ENCODE measurements at regions not wholly inside any gene's neighbourhood (a gene's known extent, or its start where the extent isn't known, plus 50 kb on each side); places are given as distances from the start of the nearest gene placed in this dataset.

DNA sequence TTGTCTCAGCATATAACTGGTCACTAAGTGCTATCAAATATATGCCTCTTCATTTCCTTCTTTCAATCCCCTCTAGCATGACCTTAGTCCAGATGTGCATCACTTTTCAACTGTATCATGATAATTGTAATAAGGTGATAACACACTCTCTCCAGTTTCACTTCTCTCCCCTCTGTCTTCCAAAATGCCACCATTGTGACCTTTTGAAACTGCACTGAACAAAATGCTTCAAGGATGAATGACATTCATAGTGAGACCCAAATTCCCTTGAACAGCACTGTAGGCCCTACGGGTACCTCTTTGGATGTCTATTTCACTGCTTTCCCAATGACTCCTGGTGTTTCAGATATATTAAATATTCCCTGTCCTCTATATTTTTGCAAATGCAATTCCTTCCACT is 224.8 kb downstream of the DNAJB9 start:
- H3K27ac ChIP-seq (ENCODE audit: control insufficient read depth, insufficient read depth), result no peak overlapping the region
- H3K4me2 ChIP-seq (ENCODE audit: control insufficient read depth, insufficient read depth), result no peak overlapping the region
- no peaks in the 10 kb centered on the region for H3K27me3 ChIP-seq (replicated peaks in 1 of 2; ENCODE audit: control insufficient read depth in 2 of 2, insufficient read depth in 2 of 2, low read length in 1 of 2)
- no peak for ATAC-seq
- H3K4me1 ChIP-seq (ENCODE audit: control insufficient read depth, insufficient read depth, low read length), result no peaks in the 10 kb centered on the region
- no peaks in the 10 kb centered on the region for H4K20me1 ChIP-seq (ENCODE audit: control insufficient read depth, insufficient read depth)
- H3K79me2 ChIP-seq (ENCODE audit: control insufficient read depth, insufficient read depth, low read length), result no peaks in the 10 kb centered on the region
- WGBS (ENCODE audit: insufficient coverage, insufficient replicate concordance, low lambda C conversion rate, missing lambda C conversion rate), result 20% methylated on average over 1 of the region's 1 CpG
- no peak overlapping the region for H2AFZ ChIP-seq (ENCODE audit: control insufficient read depth, low read depth, low read length)
- ChIA-PET CTCF (no interaction called here), RAD21 (ENCODE audit: unreplicated experiment) (no interaction called here), SMC1A (ENCODE audit: uncharacterized antibody, unreplicated experiment) (interaction anchor here (1.0 kb wide), 1 partner anchor 11 kb away, joined by 3 read pairs; no protein-coding TSS in a partner anchor), POLR2A (no interaction called here)
- intact Hi-C loops (cut with micrococcal nuclease; ENCODE audit: unreplicated experiment) (no loop called here), in situ Hi-C loops (cut with MboI) (no loop called here)
- no TSS peak for BruUV-seq (replicated peaks)
- no peak overlapping the region for H3K9ac ChIP-seq (ENCODE audit: control insufficient read depth, insufficient read depth, low read length)
- FAIRE-seq, result no peak
- no peak for DNase-seq (ENCODE audit: low read depth, low spot score)
- H3K4me3 ChIP-seq, result no peak overlapping the region
- no peaks in the 10 kb centered on the region for H3K36me3 ChIP-seq (ENCODE audit: control insufficient read depth in 2 of 2, insufficient read depth in 2 of 2, low read length in 1 of 2)
- peak in 1 of 2 experiments; percentile 17; a peak in 1 of 4 replicates for TF ChIP-seq IKZF2 (IDR thresholded peaks at IDR 0.05)
- no peak for TF ChIP-seq YBX1 (IDR thresholded peaks at IDR 0.05)
- no peak for TF ChIP-seq NR2C1 (IDR thresholded peaks at IDR 0.05)
- TF ChIP-seq SPI1 (IDR thresholded peaks at IDR 0.05; ENCODE audit: borderline replicate concordance, insufficient read depth, low read depth, low read length), result peak; percentile 7; the same call in 1 of the 2 replicates
- no peak for TF ChIP-seq E2F4 (IDR thresholded peaks at IDR 0.05; ENCODE audit: low read depth, low read length)
- H3K9me3 ChIP-seq (replicated peaks; ENCODE audit: control insufficient read depth, insufficient read depth, low read length), result no peaks in the 10 kb centered on the region

- DNase-seq (ENCODE audit: low read depth, low spot score) (no peak), ATAC-seq (peak; percentile 67), FAIRE-seq (no peak)
- Histone ChIP-seq H3K4me3 (no peak overlapping the region), H3K9me3 (replicated peaks; ENCODE audit: control insufficient read depth, insufficient read depth, low read length) (no peaks in the 10 kb centered on the region), H4K20me1 (ENCODE audit: control insufficient read depth, insufficient read depth) (no peaks in the 10 kb centered on the region), H2AFZ (ENCODE audit: control insufficient read depth, low read depth, low read length) (no peak overlapping the region), H3K4me1 (ENCODE audit: control insufficient read depth, insufficient read depth, low read length) (no peaks in the 10 kb centered on the region), H3K27me3 (replicated peaks in 1 of 2; ENCODE audit: control insufficient read depth in 2 of 2, insufficient read depth in 2 of 2, low read length in 1 of 2) (no peaks in the 10 kb centered on the region), H3K36me3 (ENCODE audit: control insufficient read depth in 2 of 2, insufficient read depth in 2 of 2, low read length in 1 of 2) (no peaks in the 10 kb centered on the region), H3K4me2 (ENCODE audit: control insufficient read depth, insufficient read depth) (no peak overlapping the region), H3K79me2 (ENCODE audit: control insufficient read depth, insufficient read depth, low read length) (no peaks in the 10 kb centered on the region), H3K9ac (ENCODE audit: control insufficient read depth, insufficient read depth, low read length) (no peak overlapping the region), H3K27ac (ENCODE audit: control insufficient read depth, insufficient read depth) (no peak overlapping the region)
- POLR2A ChIA-PET, result no interaction called here
- TF ChIP-seq, protein P1, sequence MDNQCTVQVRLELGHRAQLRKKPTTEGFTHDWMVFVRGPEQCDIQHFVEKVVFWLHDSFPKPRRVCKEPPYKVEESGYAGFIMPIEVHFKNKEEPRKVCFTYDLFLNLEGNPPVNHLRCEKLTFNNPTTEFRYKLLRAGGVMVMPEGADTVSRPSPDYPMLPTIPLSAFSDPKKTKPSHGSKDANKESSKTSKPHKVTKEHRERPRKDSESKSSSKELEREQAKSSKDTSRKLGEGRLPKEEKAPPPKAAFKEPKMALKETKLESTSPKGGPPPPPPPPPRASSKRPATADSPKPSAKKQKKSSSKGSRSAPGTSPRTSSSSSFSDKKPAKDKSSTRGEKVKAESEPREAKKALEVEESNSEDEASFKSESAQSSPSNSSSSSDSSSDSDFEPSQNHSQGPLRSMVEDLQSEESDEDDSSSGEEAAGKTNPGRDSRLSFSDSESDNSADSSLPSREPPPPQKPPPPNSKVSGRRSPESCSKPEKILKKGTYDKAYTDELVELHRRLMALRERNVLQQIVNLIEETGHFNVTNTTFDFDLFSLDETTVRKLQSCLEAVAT (IDR thresholded peaks at IDR 0.05), result no peak
- TF ChIP-seq NFXL1 (IDR thresholded peaks at IDR 0.05; ENCODE audit: borderline replicate concordance) (no peak), RELB (IDR thresholded peaks at IDR 0.05; ENCODE audit: low read depth) (peak; percentile 24; the same call in 1 of the 2 replicates), ZNF384 (IDR thresholded peaks at IDR 0.05; ENCODE audit: borderline replicate concordance, low read depth, low read length) (no peak)
- in situ Hi-C loops (cut with MboI), result no loop called here
- SMC1A ChIA-PET (ENCODE audit: uncharacterized antibody, unreplicated experiment), result no interaction called here
- RAD21 ChIA-PET (ENCODE audit: unreplicated experiment), result no interaction called here
- whole genome bisulfite sequencing (ENCODE audit: insufficient coverage, insufficient replicate concordance, low lambda C conversion rate, missing lambda C conversion rate), result 6% methylated on average over 2 of the region's 2 CpGs
- BruUV-seq (replicated peaks), result no TSS peak
- intact Hi-C loops (cut with micrococcal nuclease; ENCODE audit: unreplicated experiment), result no loop called here
- CTCF ChIA-PET, result no interaction called here
Observed at GRCh38 chr7:108802650-108803049, 233.0 kb downstream of the DNAJB9 start.
